ENCODE measurements at regions not wholly inside any gene's neighbourhood (a gene's known extent, or its start where the extent isn't known, plus 50 kb on each side); places are given as distances from the start of the nearest gene placed in this dataset.

DNA sequence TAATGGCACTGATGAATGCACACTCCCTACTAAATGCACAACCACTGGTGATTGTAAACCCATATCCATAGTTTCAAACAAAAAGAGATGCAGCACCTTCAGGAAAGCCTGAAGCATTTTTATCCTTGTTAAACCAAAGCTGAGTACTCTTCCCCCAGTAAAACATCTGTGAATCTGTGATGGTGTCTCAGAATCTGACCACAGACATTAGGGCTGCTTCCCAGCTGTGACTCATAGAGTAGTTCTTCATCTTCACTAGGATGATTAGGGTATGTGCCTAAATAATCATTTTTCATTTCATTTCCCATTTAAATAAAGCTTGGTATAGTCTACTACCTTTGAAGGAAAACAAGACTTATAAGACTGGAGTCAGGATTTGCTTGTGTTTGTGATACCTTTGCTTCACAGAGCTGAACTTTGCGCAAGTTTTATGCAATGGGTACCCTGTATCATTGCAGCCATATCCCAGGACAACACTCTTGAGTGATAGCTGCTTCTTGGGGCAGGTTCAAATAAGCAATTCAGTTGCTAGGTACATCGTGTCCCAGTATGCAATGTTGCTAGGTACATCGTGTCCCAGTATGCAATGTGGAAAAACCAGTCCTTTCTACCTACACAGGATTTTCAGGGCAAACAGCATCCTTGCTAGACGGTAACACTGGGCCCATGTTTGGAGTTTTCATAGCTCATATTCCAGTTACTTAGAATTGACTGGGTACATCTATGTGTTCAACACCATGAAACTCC, 277.1 kb downstream of the IRS2 start:
- no peak for DNase-seq

GRCh38 chr13:109500146-109500773, 286.1 kb downstream of the IRS2 start:
- DNase-seq = no peak

- DNase-seq = no peak
Measured at GRCh38 chr13:109497917-109498316, 288.5 kb downstream of the IRS2 start.

DNA sequence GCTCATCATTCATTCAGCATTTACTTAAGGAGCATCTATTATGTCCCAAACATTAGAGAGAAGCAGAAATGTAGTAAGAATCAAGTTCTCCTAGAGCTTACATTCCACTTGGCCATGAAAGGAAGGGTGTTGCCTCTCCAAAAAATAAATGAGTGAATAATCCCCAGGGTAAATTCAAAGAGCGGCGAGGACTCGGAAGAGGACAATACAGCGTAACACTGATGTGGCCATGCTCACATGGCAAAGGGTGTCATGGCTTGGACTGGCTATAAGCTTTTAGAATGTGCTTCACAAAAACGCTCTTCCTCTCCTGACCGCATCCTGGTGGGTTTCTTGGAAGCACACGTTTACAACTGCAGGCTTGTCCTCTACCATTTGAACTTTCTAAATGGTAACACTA, 290.2 kb downstream of the IRS2 start:
- DNase-seq = no peak

DNA sequence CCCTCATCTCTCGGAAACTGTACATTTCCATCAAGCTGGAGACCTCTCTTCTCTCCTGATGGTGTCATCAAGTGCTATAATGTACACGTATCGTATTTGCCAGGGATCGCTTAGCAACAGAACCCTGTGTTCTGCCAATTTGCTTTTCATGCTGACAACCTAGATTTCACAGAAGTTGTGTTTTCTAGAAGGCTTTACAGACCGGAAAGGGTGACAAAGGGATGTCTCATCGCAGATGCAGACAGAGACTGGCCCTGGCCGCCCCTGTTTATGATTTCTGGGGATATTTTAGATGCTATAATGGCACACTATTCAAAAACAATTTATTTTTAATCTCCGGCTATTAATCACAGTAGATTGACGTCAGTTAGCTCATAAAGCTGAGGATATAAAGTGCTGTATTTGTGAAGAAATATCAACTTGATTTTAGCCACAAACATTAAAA, 291.4 kb downstream of the IRS2 start:
- DNase-seq = no peak

DNA sequence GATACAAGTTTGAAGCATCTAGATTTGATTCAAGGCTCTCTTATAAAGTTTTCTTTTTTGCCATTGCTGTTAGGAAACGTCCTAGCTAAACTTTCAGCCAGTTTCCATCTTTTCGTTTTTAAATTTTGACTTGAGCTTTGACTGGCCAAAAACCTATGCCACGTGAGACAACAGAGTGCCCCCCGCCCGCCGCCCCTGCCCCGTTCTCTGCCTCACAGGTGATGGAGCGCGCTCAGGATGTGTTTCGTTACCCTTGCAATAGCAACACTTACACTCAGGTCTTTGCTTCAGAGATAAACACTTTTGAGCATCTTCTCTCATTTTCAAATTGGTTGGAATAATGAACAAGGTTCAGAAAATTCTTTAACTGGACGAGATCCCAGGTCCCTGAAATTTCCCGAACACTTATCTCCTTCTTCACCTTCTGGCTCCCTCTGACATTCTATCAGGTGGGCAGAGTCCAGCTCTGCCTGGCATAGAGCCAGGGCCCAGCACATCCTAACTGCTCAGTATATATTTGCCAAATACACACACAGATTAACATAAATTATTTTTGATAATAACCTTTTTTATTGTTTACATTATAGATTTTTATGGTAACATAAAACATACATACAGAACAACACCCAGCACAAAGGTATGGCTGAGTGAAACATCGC, 301.1 kb downstream of the IRS2 start:
- DNase-seq = no peak

GRCh38 chr13:109483284-109483683, 303.1 kb downstream of the IRS2 start:
- no peak for DNase-seq

DNA sequence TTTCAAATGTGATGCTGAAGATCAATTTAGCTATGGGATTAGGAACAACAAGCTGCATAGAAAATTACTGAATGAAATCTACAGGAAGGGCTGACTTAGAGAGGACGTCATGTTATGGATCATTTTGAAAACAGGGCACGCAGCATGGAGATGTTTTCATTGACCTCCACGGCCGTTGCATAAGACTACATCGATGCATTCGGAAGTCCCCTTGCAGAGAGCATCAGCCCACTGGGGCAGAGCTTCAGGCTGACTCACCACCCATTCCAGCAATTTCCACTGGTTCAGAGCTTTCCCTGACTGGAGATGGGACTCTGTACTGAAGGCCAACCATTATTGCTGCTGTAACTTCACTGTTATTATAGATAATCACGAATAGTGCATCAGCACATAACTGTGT, 305.3 kb downstream of the IRS2 start:
- DNase-seq = no peak

- no peak for DNase-seq
Measured at GRCh38 chr13:109480011-109480955, 306.1 kb downstream of the IRS2 start.

GRCh38 chr13:109479534-109479933, 306.8 kb downstream of the IRS2 start:
- DNase-seq = no peak

DNA sequence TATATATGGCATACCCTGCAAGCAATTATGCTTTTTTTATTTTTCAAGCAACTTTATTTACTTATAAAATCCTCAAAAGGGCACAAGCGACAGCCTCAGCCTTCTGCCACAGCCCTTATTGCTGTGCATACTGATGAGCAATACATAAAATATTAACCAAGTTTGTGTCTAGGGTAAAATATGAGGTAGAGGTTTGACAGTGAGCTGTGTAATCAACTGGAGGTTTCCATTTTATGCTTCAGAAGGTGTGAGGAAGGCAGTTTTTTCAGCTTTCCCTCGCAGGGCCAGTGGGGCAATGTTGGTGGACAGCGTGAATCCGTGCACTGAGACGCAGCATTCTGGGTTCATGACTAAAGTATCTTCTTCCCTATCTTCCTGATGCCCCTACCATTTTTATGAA, 310.4 kb downstream of the IRS2 start:
- DNase-seq = no peak

- no peak for DNase-seq
Measured at GRCh38 chr13:109468123-109468522, 318.3 kb downstream of the IRS2 start.

GRCh38 chr13:109465148-109465547, 321.2 kb downstream of the IRS2 start:
- no peak for DNase-seq

DNA sequence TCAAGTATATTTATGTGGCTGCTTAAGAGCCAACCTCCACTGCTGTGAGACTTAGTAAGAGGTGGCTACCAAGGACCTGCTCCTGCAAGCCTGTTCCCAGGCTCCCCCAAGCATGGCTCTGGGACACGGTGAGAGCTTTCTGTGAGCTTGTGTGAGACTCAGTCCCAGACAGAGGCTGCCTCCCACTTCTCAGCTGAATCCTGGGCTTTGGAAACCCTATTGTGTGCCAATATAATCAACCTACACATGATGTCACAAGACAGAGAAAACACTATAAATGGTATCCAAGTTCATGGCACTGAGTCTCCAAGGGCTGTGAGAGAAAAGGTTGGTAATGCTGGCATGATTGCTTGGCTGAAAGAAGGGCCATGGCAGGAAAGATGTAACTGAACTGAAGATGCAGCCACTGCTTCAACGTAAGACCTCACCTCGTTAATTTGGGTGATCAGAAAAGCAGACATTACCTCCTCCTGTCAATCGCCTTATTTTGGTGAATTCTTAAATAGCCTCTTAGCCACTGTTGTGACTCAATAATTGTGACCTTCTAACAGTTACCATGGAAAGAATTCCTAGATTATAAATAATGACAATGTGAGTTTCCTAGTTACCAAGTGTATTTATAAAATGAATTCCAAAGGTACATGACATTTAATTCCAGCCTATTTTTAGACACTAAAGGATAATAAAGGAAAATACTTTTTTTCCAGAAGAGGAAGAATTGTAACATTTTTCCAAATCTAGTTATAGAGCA, 332.0 kb downstream of the IRS2 start:
- no peak for DNase-seq

DNA sequence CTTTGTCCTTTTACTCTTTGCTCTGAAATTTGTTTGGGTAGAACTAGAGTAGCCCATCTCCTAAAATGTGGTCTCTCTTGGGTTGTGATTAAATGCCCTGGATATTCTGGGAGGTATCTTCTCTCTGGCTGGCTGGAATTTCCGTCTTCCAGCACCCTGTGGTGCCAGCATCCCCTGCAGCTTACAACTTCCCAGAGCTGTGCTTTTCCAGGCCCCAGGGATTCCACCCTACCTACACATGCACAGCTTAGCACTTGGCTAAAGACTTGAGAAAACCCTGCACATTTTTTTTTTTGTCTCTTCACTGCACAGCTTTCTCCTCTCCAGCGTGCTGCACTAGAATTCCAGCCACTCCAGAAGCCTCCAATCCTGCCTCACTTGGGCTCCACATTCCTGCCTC, 334.7 kb downstream of the IRS2 start:
- DNase-seq = no peak

- no peak for DNase-seq
Measured at GRCh38 chr13:109448629-109449028, 337.8 kb downstream of the IRS2 start.

GRCh38 chr13:109447667-109448066, 338.7 kb downstream of the IRS2 start:
- DNase-seq = no peak

DNA sequence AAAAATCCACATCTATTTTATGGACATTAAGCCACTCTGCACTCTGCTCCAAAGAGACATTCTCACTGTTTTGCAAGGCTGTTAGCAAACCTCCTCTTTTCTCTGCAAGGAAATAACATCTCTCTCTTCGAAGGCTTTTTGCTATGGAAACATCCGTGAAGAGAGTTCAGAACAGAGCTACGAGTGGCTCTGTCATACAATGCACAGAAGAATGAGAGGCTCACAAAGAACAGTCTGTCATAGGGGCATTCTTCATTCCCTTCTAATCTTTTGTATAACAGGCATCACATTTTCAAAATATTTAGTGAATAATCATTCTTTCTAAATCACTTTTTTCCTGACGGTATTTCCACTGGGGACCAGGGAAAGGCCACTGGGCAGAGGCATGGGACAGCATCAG, 346.1 kb downstream of the IRS2 start:
- DNase-seq = no peak

DNA sequence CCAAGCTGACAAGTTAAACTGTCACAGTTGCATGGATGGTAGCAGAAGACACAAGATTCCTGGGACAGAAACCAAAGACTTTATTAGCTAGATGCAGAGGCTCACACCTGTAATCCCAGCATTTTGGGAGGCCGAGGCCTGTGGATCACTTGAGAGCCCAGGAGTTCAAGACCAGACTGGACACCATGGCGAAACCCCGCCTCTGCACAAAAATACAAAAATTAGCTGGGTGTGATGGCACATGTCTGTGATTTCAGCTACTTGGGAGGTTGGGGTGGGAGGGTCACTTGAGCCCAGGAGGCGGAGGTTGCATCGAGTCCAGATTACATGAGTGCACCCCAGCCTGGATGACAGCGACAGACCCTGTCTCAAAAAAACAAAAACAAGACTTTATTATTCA, 346.6 kb downstream of the IRS2 start:
- DNase-seq = no peak

GRCh38 chr13:109436841-109437240, 349.5 kb downstream of the IRS2 start:
- DNase-seq = no peak

DNA sequence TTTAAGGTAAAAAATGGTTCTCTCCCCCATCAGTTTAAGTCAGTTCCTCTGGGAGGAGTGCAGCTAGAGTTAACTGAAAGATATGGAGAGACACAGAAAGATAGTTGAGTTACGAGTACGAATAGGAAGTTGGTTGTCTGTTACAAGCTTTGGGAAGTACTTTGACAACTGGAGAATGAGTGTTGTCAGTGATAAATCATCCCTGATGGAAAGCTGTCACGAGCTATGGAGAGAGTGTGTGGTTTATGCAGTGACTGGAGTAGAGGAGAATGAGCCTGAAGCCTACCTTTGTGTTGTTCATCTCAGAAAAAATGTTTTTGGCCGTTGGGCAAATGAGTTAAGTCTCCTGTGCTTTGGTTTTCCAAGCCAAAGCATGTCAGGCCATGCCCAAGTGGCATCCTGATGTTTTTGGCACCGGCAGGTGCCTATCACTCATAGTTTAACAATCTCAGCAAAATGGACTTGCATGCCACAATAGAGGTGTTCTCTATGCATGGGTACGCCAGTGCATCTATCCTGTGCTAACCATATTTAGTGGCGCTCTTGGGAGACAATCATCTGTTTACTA, 350.2 kb downstream of the IRS2 start:
- DNase-seq = no peak

GRCh38 chr13:109431217-109431616, 355.2 kb downstream of the IRS2 start:
- DNase-seq = no peak

Data from effector CD8-positive, alpha-beta T cell (primary cell).